GM19467 (cell line): ENCODE measurements at regions not wholly inside any gene's neighbourhood (a gene's known extent, or its start where the extent isn't known, plus 50 kb on each side); places are given as distances from the start of the nearest gene placed in this dataset.

Experiments
- ATAC-seq: cut with Tn5 transposase; IDR thresholded peaks from one replicate; pipeline ENCODE4 v1.9.1; 2021; ENCODE audit warnings: mild to moderate bottlenecking, moderate library complexity; ENCODE audit not compliant: unreplicated experiment

GRCh38 chr1:199710974-199711373 lies 316.5 kb upstream of the NR5A2 start:
- ATAC-seq, result no peak

GRCh38 chr1:199716729-199717128 lies 310.8 kb upstream of the NR5A2 start:
- no peak for ATAC-seq

- ATAC-seq, result no peak
Observed at GRCh38 chr1:199719156-199719842, 308.2 kb upstream of the NR5A2 start.

DNA sequence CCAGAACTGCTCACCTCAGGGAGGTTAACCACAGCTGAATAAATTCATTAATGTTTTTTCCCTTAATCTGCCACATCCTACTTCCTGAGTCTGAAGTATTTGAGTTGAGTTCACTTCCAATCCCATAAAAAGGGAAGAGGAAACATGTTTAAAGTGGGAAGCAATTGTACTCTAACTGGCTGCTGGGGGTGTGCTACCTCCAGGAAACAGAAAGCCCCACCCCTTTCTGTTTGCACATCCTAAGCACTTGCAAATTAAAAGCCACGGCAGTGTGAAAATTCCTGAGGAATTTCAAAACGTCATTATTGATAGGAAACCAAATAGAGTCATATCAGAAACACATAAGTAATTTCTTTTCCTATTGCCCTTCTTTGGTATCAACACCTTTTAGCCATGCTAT lies 307.0 kb upstream of the NR5A2 start:
- ATAC-seq, result no peak

DNA sequence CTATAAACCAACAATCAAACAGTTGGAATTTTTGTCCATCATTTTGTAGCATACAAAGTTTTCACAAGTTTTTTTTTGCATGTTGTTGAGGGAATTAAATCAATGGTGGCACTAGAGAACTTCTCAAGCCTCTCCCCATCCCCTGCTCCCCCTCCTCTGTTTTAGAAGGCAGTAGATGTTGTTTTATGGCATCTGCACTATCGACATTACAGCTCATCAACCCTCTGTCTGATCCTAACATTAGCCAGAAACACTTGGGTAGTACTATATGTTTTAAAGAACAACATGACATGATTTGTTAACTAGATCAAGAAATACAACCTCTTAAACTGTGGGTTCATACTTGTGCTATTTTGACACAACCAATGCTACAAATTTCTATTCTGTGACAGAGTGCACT lies 306.5 kb upstream of the NR5A2 start:
- ATAC-seq, result no peak

GRCh38 chr1:199723250-199723956 lies 304.1 kb upstream of the NR5A2 start:
- no peak for ATAC-seq

- ATAC-seq, result no peak
Observed at GRCh38 chr1:199724049-199724448, 303.5 kb upstream of the NR5A2 start.

DNA sequence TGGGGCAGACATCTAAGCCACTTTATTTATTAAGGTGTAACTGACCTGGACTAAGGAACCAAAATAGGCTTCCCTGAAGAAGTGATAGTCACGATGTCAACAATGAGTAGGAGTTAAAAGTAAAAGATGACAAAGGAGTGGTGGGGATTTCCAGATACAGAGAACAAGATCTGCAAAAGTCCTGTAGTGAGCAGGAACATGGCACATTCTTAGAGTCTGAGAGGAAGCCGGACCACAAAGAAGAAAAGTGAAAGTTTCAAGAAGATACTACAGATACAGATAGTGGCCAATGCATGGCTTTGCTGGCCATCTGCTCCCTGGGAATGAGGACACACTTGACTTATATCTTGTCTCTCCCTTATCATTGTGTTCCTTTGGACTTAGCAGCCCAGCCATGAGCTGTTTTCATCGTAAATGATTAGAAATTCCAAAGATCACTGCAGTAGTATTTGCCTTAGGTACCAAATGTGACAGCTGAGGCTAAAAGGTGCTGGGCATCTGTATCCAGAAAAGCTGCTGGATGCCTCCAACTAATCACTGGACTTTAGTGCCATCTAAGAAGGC lies 302.4 kb upstream of the NR5A2 start:
- no peak for ATAC-seq

- ATAC-seq, result no peak
Observed at GRCh38 chr1:199727682-199728081, 299.8 kb upstream of the NR5A2 start.

DNA sequence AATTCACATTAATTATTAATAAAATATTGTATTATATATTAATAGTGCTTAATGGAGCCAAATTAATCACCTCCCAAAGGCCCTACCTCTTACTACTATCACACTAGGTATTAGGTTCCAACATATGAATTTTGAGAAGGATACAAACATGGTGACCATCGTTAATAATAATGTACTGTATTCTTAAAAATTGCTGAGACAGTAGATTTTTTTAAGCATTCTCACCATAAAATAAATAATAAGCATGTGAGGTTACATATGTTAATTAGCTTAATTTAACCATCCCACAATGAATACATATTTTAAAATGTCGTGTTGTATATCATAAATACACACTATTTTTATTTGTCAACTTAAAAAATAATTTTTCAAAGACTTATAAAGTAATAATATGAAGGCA lies 299.2 kb upstream of the NR5A2 start:
- no peak for ATAC-seq

DNA sequence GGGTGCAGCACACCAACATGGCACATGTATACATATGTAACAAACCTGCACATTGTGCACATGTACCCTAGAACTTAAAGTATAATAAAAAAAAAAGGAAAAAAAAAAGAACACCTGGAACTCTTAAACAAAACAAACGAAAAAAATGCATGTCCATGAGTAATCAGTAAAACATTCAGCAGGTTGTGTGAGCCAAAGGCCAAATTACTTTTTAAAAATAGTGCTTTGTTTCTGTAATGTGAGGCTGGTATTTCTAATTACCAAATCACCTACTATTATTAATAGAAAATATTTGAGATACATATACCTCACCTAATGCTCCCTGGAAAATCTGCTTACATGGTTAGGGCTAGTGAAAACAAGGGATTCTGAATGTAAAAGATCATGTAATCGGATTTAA lies 294.4 kb upstream of the NR5A2 start:
- no peak for ATAC-seq

DNA sequence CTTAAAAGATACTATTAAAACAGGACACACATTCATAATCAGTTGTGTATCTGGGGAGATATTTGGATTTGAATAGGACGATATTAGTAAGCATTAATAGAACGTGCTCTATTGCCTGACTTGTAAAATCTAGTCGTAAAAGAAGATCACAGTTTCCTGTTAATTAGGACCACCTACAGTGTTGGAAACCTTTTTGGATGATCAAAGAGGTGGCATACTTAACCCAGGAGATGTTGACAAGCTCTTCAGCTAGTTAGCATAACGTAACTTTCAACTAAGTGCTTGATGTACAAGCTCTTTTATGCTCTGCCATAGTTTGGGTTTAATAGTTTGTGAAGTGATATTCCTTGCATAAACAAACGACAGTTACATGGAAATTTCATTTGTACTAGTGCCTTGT lies 293.3 kb upstream of the NR5A2 start:
- no peak for ATAC-seq

- no peak for ATAC-seq
Observed at GRCh38 chr1:199735660-199736059, 291.9 kb upstream of the NR5A2 start.

DNA sequence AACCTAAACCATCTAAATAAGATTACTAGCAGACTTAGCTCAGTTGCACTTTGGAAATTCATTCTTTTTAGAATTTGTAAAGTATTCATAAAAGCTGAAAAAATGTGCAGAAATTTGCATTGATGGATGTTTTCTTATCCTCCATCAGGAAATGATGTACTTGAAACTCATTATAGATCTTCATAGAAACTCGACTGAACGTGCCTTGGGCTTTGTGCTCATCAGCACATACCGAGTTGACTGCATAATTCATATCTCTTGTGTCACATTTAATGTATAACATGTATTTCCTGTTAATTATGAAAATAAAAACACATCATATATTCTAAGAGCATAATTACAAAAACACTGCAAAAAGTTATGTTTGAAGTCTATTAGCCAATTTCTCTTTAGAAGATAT lies 290.9 kb upstream of the NR5A2 start:
- no peak for ATAC-seq

DNA sequence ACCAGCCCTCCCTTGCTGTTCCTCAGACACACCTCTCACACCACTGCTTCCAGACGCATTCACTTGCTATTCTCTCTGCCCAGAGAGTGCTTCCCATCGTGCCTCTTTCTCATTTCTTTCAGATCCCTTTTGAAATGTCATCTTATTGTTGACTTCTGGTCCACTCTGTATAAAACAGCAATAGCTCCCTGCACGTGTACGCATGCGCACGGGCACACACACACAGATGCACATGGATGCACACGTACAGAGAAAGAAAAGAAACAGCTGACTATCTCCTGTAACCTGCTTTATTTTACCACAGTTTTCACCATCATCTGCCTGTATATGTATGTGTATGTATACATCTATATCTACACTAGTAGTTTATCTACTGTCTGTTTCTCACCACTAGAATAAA lies 285.9 kb upstream of the NR5A2 start:
- no peak for ATAC-seq

DNA sequence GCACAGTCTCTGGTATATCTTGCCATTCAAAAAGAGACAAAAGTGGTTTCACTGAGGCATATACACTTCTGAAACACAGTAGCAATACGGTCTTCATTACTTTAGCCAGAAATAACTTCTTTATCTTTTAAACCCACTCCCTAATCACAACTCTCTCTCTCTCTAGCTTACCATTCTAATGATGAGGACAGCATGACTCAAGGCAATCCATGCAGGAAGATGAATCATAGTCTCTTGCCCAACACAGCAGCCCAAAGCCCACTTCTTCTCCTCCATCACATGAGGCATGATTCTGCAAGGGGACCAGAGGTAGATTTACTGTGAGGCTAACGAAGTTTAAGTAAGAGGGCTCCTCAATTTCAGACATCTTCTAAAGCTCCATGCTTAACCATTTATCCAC lies 285.0 kb upstream of the NR5A2 start:
- ATAC-seq, result no peak

- no peak for ATAC-seq
Observed at GRCh38 chr1:199743227-199743626, 284.3 kb upstream of the NR5A2 start.

DNA sequence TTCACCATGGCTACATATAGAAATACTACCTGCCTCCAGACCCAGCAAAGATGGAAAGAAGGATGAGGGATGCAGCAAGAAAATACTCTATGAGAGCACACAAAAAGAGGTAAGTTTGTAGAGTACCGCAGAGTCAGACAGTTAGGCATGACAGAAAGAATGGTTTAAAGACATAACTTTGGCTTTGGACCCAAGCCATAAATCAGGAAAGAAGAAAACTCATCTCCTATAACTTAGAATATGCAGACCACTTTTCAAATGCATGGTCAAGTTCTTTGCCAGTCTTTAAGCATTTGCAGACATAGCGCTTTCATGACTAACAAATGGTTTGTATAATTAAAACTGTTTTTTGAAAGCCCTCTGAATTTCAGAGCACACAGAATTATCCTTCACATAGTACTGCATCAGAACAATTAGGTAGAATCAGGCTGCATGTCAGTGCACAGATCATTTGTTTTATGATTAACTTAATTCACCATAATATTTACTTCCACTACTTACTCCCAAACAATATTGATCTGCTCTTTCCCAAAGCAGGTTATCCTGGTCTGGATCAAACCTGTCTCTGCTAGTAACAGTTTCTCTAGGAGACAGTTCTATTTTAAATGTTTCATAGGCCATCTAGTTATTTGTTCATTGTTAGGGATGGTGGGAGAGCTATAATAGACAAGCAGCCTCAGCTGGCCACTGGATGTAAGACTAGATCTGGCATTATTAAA lies 280.7 kb upstream of the NR5A2 start:
- ATAC-seq, result no peak

GRCh38 chr1:199747984-199748383 lies 279.5 kb upstream of the NR5A2 start:
- no peak for ATAC-seq

GRCh38 chr1:199751506-199751905 lies 276.0 kb upstream of the NR5A2 start:
- ATAC-seq, result no peak

GRCh38 chr1:199751962-199752687 lies 275.4 kb upstream of the NR5A2 start:
- no peak for ATAC-seq
